H1 (cell line): ENCODE measurements at regions not wholly inside any gene's neighbourhood (a gene's known extent, or its start where the extent isn't known, plus 50 kb on each side); places are given as distances from the start of the nearest gene placed in this dataset.

ENCODE experiments used
- CBX5 ChIP-seq: fragments of 300-800, 300-1000 bp; sonication (generic); IDR thresholded peaks from 2 replicates; pipeline ENCODE4 v1.7.1; 2016; ENCODE audit warnings: antibody characterized with exemption, low read length, low read depth
- CREB1 ChIP-seq: IDR thresholded peaks from 2 replicates; pipeline ENCODE4 v1.6.1; 2012; ENCODE audit warnings: inconsistent platforms
- EGR1 ChIP-seq: IDR thresholded peaks from 2 replicates; pipeline ENCODE4 v1.6.1; 2011; ENCODE audit warnings: low read depth, low read length, borderline replicate concordance
- EP300 ChIP-seq, 2 experiments: IDR thresholded peaks; 1 replicate in 1 of 2; 2 replicates in 1 of 2; pipeline ENCODE4 v1.6.1; 2011 to 2012; ENCODE audit warnings: low read depth in 2 of 2, low read length in 2 of 2, mild to moderate bottlenecking in 2 of 2, borderline replicate concordance in 1 of 2, inconsistent platforms in 1 of 2, moderate library complexity in 1 of 2
- GABPA ChIP-seq: IDR thresholded peaks from 2 replicates; pipeline ENCODE4 v1.6.1; 2011; ENCODE audit warnings: mild to moderate bottlenecking, low read length, moderate library complexity, borderline replicate concordance; ENCODE audit not compliant: insufficient read depth
- GTF2F1 ChIP-seq: IDR thresholded peaks from 2 replicates; pipeline ENCODE4 v1.6.1; 2012; ENCODE audit warnings: low read depth, low read length, improper control_type of control experiment, borderline replicate concordance
- KDM1A ChIP-seq: fragments of 200-600, 300-600 bp; sonication (generic); IDR thresholded peaks from 2 replicates; pipeline ENCODE4 v1.7.1; 2016; ENCODE audit warnings: mild to moderate bottlenecking, low read length, borderline replicate concordance
- POLR2AphosphoS5 ChIP-seq: IDR thresholded peaks from 2 replicates; pipeline ENCODE4 v1.6.1; 2011; ENCODE audit warnings: low read depth, low read length
- SIN3A ChIP-seq, 2 experiments: IDR thresholded peaks in 1 of 2; conservative IDR thresholded peaks in 1 of 2; 2 replicates each; pipeline ENCODE4 v1.6.1; 2011 to 2012; ENCODE audit warnings: low read length in 2 of 2, improper control_type of control experiment in 1 of 2, low read depth in 1 of 2, mild to moderate bottlenecking in 1 of 2
- SUZ12 ChIP-seq: fragments of 200-600 bp; sonication (generic); IDR thresholded peaks from 2 replicates; pipeline ENCODE4 v1.6.1; 2012; ENCODE audit warnings: mild to moderate bottlenecking, inconsistent platforms, low read length, moderate library complexity, mixed read lengths
- TAF1 ChIP-seq: IDR thresholded peaks from 2 replicates; pipeline ENCODE4 v1.6.1; 2011; ENCODE audit warnings: mild to moderate bottlenecking, low read depth, low read length
- TEAD4 ChIP-seq: IDR thresholded peaks from 2 replicates; pipeline ENCODE4 v1.6.1; 2012; ENCODE audit warnings: low read depth, low read length, inconsistent platforms, mixed read lengths
- TF ChIP-seq, protein P1 (sequence below), 3 experiments: IDR thresholded peaks; 1 replicate in 2 of 3; 2 replicates in 1 of 3; pipeline versions ENCODE4 v1.5.1 to v1.6.1; 2011; ENCODE audit warnings: low read length in 3 of 3, mild to moderate bottlenecking in 3 of 3, inconsistent platforms in 2 of 3, low read depth in 1 of 3, moderate library complexity in 1 of 3; ENCODE audit not compliant: insufficient read depth in 1 of 3; ENCODE audit errors: control extremely low read depth in 1 of 3
- TF ChIP-seq, protein P2 (sequence below): IDR thresholded peaks from 2 replicates; pipeline ENCODE4 v1.6.1; 2012; ENCODE audit warnings: inconsistent platforms

DNA sequence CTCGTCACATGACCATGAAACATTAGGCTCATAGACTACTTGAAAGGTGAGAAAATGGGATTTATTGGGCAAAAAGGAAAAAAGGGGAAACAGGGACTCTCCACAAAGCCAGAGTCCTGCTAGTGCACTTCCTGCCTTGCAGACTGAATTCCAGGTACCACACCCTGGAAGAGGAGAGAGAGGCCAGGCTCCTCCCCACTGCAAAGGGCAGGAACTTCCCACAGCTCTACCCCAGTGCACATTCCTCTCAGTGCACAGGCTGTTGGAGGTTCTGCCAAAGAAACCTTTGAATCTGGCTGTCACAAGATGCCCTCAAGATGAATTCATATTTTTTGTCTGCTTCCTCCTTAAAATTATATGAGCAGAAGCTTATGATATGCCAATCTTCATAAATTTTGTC, 920.4 kb upstream of the GJE1 start:
- TF ChIP-seq, protein P1, sequence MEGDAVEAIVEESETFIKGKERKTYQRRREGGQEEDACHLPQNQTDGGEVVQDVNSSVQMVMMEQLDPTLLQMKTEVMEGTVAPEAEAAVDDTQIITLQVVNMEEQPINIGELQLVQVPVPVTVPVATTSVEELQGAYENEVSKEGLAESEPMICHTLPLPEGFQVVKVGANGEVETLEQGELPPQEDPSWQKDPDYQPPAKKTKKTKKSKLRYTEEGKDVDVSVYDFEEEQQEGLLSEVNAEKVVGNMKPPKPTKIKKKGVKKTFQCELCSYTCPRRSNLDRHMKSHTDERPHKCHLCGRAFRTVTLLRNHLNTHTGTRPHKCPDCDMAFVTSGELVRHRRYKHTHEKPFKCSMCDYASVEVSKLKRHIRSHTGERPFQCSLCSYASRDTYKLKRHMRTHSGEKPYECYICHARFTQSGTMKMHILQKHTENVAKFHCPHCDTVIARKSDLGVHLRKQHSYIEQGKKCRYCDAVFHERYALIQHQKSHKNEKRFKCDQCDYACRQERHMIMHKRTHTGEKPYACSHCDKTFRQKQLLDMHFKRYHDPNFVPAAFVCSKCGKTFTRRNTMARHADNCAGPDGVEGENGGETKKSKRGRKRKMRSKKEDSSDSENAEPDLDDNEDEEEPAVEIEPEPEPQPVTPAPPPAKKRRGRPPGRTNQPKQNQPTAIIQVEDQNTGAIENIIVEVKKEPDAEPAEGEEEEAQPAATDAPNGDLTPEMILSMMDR (IDR thresholded peaks at IDR 0.05; ENCODE audit: control extremely low read depth in 1 of 3, insufficient read depth in 1 of 3, low read depth in 1 of 3, low read length in 3 of 3): no peak
- TF ChIP-seq EP300 (IDR thresholded peaks at IDR 0.05; ENCODE audit: borderline replicate concordance in 1 of 2, low read depth in 2 of 2, low read length in 2 of 2) (no peak), POLR2AphosphoS5 (no peak), GTF2F1 (no peak), CREB1 (no peak), EGR1 (no peak), TEAD4 (no peak), SIN3A (conservative IDR thresholded peaks at IDR 0.05 in 1 of 2, IDR thresholded peaks at IDR 0.05 in 1 of 2; ENCODE audit: low read depth in 1 of 2, low read length in 2 of 2) (no peak), CBX5 (no peak), SUZ12 (no peak), GABPA (no peak), KDM1A (no peak), TAF1 (no peak)
- TF ChIP-seq, protein P2, sequence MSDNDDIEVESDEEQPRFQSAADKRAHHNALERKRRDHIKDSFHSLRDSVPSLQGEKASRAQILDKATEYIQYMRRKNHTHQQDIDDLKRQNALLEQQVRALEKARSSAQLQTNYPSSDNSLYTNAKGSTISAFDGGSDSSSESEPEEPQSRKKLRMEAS: no peak
